SKM-1 (cell line): ENCODE measurements at regions not wholly inside any gene's neighbourhood (a gene's known extent, or its start where the extent isn't known, plus 50 kb on each side); places are given as distances from the start of the nearest gene placed in this dataset.

ENCODE experiments used
- DNase-seq: peaks from one replicate; lab custom pipeline; 2025; ENCODE audit not compliant: unreplicated experiment; lab: John Stamatoyannopoulos, UW

- DNase-seq, result no peak
These were observed 128.2 kb upstream of the OBI1 start for GRCh38 chr13:78787190-78787589.

GRCh38 chr13:78786459-78786858 lies 127.5 kb upstream of the OBI1 start:
- DNase-seq, result no peak

- no peak for DNase-seq
These were observed 126.8 kb upstream of the OBI1 start for GRCh38 chr13:78785764-78786163.

DNA sequence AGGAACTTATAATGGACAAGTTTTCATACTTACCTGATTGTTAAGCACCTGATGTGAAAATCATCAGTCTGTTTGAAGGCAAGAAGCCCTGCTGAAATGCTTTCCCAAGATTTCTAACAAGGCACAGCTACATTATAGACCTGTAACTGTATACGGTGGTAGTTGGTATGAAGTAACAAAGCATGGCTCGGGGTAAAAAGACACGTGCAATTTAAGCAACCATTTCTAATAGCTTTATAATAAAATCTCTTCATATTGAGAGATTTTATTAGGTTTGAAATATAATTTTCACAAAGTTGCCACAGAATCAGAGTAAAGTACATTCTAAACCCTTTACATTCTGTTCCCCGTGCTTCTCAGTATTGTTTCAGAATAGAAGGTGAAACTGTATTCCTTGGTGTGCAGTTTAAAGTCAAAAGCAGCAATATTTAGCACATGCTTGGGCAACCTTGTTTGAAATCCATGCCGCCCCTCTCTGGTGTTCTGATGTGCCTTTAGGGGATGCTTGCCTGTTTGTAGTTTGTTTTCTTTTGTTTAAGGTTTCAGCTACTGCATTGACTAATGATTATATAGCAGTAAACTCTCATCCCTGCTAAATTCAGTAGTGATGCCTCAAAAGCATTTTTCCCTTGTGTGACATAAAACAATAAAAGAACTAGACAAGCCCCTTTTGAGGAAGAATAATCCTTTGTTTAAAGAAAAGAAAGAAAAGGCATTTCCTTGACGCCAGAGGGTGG lies 125.2 kb upstream of the OBI1 start:
- DNase-seq, result no peak

- DNase-seq, result no peak
These were observed 121.8 kb upstream of the OBI1 start for GRCh38 chr13:78780708-78781107.

DNA sequence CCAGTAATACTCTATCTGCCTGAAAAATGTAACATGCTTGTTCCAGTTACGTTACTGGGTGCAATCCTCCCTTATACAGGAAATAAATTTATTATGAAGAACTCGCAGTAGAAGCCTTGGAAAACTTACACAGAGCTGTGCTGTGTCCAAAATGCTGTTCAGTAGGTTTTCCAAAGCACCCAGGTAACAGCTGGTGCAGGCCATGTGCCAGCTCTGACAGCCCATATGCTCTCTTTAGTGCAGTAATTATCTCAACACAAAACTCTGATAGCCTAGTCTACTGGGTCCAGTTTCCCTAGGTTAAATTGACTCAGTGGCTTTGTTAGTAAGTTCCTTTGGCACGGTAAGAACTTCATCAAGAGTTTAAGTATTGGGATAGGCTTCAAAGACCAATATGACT lies 120.7 kb upstream of the OBI1 start:
- no peak for DNase-seq

- DNase-seq, result no peak
These were observed 119.0 kb upstream of the OBI1 start for GRCh38 chr13:78777976-78778375.

- DNase-seq, result no peak
These were observed 118.4 kb upstream of the OBI1 start for GRCh38 chr13:78777396-78777795.

DNA sequence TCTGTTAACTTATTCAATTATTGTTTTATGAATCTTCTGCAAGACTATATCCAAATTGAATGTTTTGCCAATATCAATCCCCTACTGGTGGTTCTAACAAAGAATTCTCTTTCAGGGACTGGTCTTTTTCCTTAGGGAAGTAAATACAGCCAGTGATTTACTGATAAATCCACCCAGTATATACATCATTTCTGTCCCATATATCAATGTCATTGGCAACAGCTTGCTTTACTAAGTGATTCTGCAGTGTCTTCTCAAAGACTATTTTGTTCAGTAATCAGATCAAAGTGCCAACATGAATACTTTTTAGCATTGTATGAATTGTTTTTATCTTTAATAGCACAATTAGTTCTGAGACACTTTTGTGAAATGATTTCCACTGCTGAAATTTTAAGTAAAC lies 114.0 kb upstream of the OBI1 start:
- no peak for DNase-seq

GRCh38 chr13:78770601-78771000 lies 111.6 kb upstream of the OBI1 start:
- DNase-seq, result peak; percentile 52

- no peak for DNase-seq
These were observed 110.0 kb upstream of the OBI1 start for GRCh38 chr13:78768950-78769349.

DNA sequence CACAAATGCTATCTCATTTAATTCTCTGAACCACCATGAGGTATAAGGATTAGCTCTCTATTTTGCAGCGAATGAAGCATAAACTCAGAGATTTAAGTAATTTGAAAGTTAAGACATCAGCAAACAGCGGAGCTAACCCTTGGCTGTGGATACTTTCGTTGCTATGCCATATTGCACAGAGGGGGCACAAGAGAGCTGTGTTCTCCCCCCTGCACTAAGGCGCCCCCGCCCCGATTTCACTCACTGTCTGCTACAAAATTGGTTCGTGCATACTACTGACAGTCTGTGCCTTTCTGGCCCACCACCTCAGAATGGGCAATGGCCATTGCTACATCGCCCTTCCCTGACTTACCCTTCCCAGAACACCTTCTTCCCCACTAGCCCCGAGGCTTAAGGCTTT lies 105.7 kb upstream of the OBI1 start:
- DNase-seq, result no peak

- no peak for DNase-seq
These were observed 103.9 kb upstream of the OBI1 start for GRCh38 chr13:78762825-78763224.

DNA sequence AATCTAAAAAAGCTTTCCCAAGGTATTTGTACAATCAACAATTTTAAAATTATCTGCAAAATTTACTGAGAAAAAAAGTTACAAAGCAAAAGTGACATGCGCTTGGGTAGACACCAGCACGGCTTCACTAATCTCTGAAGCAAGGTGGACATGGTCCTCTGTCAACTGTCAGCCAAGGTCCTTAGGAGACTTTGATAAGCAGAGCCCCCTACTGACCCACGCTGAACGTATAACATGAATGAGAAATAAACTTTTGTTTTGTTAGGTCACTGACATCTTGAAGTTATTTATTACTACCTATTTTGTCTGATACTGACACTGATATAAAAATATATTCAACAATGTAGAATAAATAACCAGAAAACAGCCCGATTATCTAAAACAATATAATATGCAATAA lies 100.7 kb upstream of the OBI1 start:
- DNase-seq, result no peak

GRCh38 chr13:78758549-78758948 lies 99.6 kb upstream of the OBI1 start:
- DNase-seq, result no peak

DNA sequence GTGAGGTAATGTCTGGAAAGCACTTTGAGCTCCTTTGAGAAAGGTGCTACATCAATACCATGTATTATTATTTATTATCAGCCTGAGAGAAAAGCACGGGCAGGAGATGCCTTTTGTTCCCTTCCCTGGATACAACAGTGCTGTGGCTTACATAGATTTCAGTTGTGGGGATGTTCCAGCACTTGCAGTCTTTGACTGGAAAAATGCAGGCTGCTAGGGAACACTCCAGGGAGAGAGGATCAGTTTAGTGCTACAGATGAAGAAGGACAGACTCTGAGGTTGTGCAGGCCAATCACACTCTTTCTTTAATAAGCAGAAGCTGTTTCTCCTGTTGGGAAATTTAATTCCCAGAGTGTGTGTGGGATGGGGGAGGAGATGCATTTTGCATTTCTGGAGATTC lies 94.5 kb upstream of the OBI1 start:
- DNase-seq, result no peak

DNA sequence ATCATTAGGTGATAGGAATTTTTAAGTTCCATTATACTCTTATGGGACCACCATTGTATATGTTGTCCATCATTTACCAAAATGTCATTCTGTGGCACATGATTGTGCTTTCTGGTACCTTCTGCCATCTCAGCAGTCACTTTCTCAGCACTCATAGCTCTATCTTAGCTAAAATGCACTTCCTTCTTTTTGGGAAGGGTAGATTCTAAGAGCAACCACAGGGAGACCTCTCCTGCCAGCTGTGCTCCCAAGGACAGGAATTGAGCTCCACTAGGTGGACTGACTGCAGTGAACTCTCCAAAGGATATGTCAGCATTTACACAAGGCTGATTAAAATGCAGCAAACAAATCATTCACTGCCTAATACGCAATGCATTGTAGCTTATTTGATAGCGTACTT lies 91.8 kb upstream of the OBI1 start:
- no peak for DNase-seq

GRCh38 chr13:78743973-78744372 lies 85.0 kb upstream of the OBI1 start:
- no peak for DNase-seq

DNA sequence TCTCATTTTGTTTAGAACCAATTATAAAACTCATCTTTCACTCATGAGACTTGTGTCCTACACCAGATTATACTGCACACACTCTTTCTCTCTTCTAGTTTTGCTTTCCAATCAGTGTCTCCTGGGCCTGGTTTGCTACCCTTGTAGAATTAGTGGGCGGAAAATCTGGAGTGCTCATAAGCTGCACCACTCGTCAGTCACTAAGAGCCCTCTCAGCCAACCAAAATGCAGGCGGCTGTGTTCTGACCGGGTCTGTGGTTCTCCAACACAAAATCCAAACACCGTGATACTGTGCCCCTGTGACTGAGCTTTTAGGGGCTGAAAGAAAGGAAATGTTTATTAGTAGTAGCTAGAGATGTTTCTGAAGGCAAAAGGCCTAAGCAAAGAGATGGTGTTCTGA lies 83.7 kb upstream of the OBI1 start:
- no peak for DNase-seq

GRCh38 chr13:78736142-78736541 lies 77.2 kb upstream of the OBI1 start:
- no peak for DNase-seq

- DNase-seq, result no peak
These were observed 73.6 kb upstream of the OBI1 start for GRCh38 chr13:78732445-78733017.

DNA sequence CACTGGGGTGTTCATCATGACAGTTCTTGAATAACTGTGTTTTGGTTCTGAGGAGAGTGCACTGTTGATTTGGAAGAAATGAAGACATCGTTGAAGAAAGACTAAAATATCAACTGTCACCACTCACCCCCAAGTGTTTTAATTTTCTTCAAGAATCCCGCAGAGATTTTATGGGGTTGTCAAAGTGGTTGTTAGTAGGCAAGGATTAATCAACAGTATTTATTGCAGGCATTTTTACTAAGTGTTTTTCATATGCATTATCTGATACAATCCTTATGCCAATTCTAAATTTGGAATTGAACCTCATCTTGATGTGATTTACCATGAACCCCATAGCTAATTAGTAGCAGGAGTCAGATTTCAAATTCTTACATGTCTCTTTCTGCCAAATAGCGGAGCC lies 63.7 kb upstream of the OBI1 start:
- DNase-seq, result no peak

GRCh38 chr13:78719367-78719766 lies 60.4 kb upstream of the OBI1 start:
- DNase-seq, result no peak
